Common myeloid progenitor, CD34-positive (primary cell): ENCODE measurements at regions not wholly inside any gene's neighbourhood (a gene's known extent, or its start where the extent isn't known, plus 50 kb on each side); places are given as distances from the start of the nearest gene placed in this dataset.

ENCODE experiments used
- CTCF ChIA-PET: fragments of 350-600 bp; sonication (Branson Sonifier 250); formaldehyde crosslinking; loops from one replicate; lab custom pipeline; 2021; ENCODE audit warnings: antibody characterized with exemption; lab: Charles Lee
- POLR2A ChIA-PET: fragments of 350-600 bp; sonication (Branson Sonifier 250); formaldehyde crosslinking; loops from one replicate; lab custom pipeline; 2021; ENCODE audit warnings: antibody characterized with exemption; lab: Charles Lee
- DNase-seq, 3 donors: peaks; one replicate each; pipeline versions ENCODE4 v3.0.0 to v3.0.0-alpha.2; 2013
- H3K27ac ChIP-seq, 2 experiments: 1 replicate in 1 of 2; 2 replicates in 1 of 2; pipeline ENCODE4 v1.7.0; 2013; ENCODE audit warnings: inconsistent platforms in 2 of 2, low read length in 2 of 2, mild to moderate bottlenecking in 2 of 2, low read depth in 1 of 2, moderate library complexity in 1 of 2; ENCODE audit not compliant: severe bottlenecking in 2 of 2, insufficient read depth in 1 of 2, poor library complexity in 1 of 2
- H3K27me3 ChIP-seq, 5 experiments: replicated peaks in 2 of 5; 1 replicate in 3 of 5; 2 replicates in 2 of 5; pipeline versions ENCODE4 v1.6.1 to v1.7.0; 2013; ENCODE audit warnings: low read length in 4 of 5, mild to moderate bottlenecking in 2 of 5, moderate library complexity in 2 of 5, inconsistent platforms in 1 of 5; ENCODE audit not compliant: insufficient read depth in 5 of 5, control insufficient read depth in 4 of 5
- H3K36me3 ChIP-seq, 4 experiments: 1 replicate in 2 of 4; 2 replicates in 2 of 4; pipeline versions ENCODE4 v1.6.1 to v1.7.0; 2013; ENCODE audit warnings: low read length in 3 of 4, control low read depth in 1 of 4, mild to moderate bottlenecking in 1 of 4; ENCODE audit not compliant: control insufficient read depth in 4 of 4, insufficient read depth in 4 of 4
- H3K4me1 ChIP-seq, 4 experiments: 1 replicate in 3 of 4; 2 replicates in 1 of 4; pipeline versions ENCODE4 v1.6.1 to v1.7.1; 2013; ENCODE audit warnings: low read length in 3 of 4, mild to moderate bottlenecking in 3 of 4, control low read depth in 1 of 4, inconsistent platforms in 1 of 4, moderate library complexity in 1 of 4; ENCODE audit not compliant: control insufficient read depth in 4 of 4, insufficient read depth in 4 of 4; ENCODE audit errors: control extremely low read depth in 1 of 4
- H3K4me3 ChIP-seq, 7 experiments: 1 replicate in 4 of 7; 2 replicates in 3 of 7; pipeline versions ENCODE4 v1.5.1 to v1.7.0; 2013; ENCODE audit warnings: mild to moderate bottlenecking in 7 of 7, low read length in 6 of 7, moderate library complexity in 6 of 7, inconsistent platforms in 2 of 7, low read depth in 2 of 7, control low read depth in 1 of 7; ENCODE audit not compliant: insufficient read depth in 4 of 7, control insufficient read depth in 1 of 7; ENCODE audit errors: extremely low read depth in 1 of 7
- H3K9me3 ChIP-seq, 5 experiments: 1 replicate in 4 of 5; 2 replicates in 1 of 5; pipeline versions ENCODE4 v1.6.1 to v1.7.1; 2013; ENCODE audit warnings: low read length in 4 of 5, mild to moderate bottlenecking in 2 of 5, inconsistent platforms in 1 of 5, low read depth in 1 of 5, moderate library complexity in 1 of 5; ENCODE audit not compliant: control insufficient read depth in 4 of 5, insufficient read depth in 2 of 5; ENCODE audit errors: control extremely low read depth in 1 of 5
- WGBS: methylation state at CpG from one replicate; pipeline ENCODE4 v1.1.5; 2013; ENCODE audit not compliant: insufficient coverage; 5-methylcytosine and 5-hydroxymethylcytosine counted together

DNA sequence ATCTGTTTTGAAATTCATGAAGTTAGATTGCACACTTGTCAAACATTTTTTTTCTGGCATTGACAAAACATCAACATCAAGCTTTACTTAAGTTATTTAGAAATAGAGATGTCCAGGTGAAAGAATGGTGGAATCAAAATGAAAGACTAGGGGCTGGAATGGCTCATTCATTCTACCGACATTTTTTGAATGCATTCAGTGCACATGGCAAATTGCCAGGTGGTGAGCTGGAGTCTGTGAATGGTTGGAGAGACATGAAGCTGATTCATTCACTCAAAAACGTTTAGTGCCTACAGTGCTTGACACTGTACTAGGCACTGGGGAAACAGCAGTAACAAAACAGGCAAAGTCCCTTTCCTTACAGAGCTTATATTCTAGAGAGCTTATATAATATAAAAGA is 292.4 kb downstream of the PPP1R2C start:
- Histone ChIP-seq H3K4me3 (no peak overlapping the region), H3K9me3 (no peaks in the 10 kb centered on the region), H3K4me1 (no peaks in the 10 kb centered on the region), H3K27me3 (peaks cover 0 to 3% (median 0%) of the 10 kb centered on the region in 5 experiments), H3K27ac (no peak overlapping the region), H3K36me3 (no peaks in the 10 kb centered on the region)
- POLR2A ChIA-PET = no interaction called here
- CTCF ChIA-PET = no interaction called here
- DNase-seq = no peak
- no CpG with 5 or more reads among the region's 2 CpGs for WGBS

DNA sequence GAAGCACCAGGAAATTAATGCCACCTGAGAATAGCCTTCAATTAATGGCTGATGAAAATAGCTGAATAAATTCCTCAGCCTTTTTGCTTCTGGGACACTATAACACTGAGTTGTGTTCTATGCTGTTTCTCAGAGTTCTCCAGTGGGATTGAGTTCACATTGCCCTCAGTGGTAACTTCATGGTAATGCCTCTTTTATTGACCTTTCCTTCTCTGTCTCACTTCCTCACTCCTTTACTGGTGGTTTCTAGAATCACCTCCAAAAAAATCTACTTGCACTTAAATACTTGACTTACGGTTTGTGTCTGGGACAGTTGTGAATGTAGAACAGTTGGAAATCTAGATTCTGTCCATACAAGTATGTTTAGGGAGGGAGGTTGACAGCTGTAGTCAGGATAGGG is 293.7 kb downstream of the PPP1R2C start:
- Histone ChIP-seq H3K4me1 (no peaks in the 10 kb centered on the region), H3K27me3 (peaks cover 0 to 3% (median 0%) of the 10 kb centered on the region in 5 experiments), H3K4me3 (no peak overlapping the region), H3K9me3 (no peaks in the 10 kb centered on the region), H3K36me3 (no peaks in the 10 kb centered on the region), H3K27ac (no peak overlapping the region)
- DNase-seq = no peak
- ChIA-PET POLR2A (no interaction called here), CTCF (no interaction called here)
- WGBS = no CpG with 5 or more reads among the region's 1 CpG

DNA sequence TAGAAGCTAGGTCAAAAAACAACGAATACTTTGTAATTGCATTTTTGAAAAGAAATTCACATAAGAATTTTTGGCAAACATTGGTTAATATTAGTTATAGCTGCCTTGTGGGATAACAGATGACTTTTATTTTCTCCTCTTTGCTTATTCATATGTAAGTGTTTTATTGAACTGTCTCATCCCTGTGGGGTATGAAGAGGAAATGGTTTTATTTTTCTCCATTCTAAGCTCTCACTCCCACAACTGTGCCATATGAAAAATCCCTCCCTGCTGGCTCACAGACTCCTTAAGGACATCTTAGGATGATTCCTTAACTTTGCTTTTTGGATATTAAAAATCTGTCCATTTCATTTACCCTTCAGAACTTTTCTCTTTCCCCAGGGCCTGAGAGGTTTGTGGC is 300.6 kb downstream of the PPP1R2C start:
- POLR2A ChIA-PET = no interaction called here
- CTCF ChIA-PET = no interaction called here
- no peaks in the 10 kb centered on the region for H3K9me3 ChIP-seq

DNA sequence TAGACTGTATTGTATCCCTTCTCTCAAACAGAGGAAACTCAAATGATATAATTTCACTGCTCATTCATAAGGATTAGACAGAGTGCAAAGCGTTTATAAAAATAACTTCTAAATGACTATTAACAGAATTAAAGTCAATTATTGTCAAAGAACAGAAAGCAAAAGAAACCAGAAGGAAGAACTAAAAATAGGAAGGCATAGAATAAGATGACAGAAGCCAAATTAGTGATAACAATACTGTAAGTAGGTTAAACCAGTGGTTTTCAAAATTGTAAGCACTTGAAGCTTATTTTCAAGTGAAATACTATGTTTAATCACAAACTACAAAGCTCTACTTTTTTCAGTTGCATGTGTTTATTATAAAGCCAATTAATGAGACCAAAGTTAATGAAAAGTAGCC is 305.2 kb downstream of the PPP1R2C start:
- ChIA-PET CTCF (no interaction called here), POLR2A (no interaction called here)
- no peak overlapping the region for H3K27ac ChIP-seq
- no peaks in the 10 kb centered on the region for H3K27me3 ChIP-seq
- no CpG with 5 or more reads among the region's 1 CpG for WGBS
- H3K9me3 ChIP-seq = no peaks in the 10 kb centered on the region
- no peak for DNase-seq
- H3K36me3 ChIP-seq = no peaks in the 10 kb centered on the region
- H3K4me3 ChIP-seq = no peak overlapping the region
- H3K4me1 ChIP-seq = no peaks in the 10 kb centered on the region

More for the DNA sequence above, 300.6 kb downstream of the PPP1R2C start:
- Histone ChIP-seq H3K4me1 (no peaks in the 10 kb centered on the region), H3K27ac (no peak overlapping the region), H3K36me3 (no peaks in the 10 kb centered on the region), H3K27me3 (peaks cover 0 to 3% (median 0%) of the 10 kb centered on the region in 5 experiments), H3K4me3 (no peak overlapping the region)
- no CpG with 5 or more reads among the region's 1 CpG for WGBS
- DNase-seq = no peak

DNA sequence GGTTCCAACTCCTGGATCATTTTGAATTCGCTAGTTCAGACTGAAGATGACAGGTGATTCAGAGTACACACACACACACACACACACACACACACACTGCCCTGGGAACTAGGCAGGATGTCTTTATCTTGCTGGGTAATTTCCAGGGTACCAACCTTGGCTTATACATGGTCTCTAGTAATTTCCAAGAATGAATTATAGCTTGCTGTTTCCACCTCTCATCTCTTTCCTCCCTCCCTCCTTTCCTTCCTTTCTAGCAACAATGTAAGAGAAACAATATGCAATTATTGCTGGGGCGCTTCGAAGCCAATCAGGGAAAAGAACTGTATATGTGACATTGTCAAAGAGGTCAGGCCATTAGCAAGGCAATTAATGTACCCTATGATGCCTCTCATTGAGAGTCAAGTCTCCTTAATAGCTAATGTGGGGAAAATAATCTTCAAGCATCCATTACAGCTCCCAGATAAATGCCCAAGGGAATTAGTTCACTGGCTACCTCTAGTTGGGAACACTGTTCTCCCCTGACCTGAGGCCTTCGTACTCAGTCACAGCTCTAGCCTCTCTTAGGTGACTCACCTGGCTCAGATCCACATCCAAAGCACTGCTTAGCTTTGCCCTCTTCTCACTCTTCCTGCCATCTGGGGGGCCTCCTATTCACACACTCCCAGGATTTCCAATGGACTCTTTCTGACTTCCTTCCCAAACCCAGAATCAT is 311.5 kb downstream of the PPP1R2C start:
- H3K27me3 ChIP-seq = no peaks in the 10 kb centered on the region
- no peaks in the 10 kb centered on the region for H3K4me1 ChIP-seq
- no peak overlapping the region for H3K4me3 ChIP-seq
- 91% methylated on average over 3 of the region's 4 CpGs for WGBS
- no peaks in the 10 kb centered on the region for H3K36me3 ChIP-seq
- no peak for DNase-seq
- ChIA-PET POLR2A (interaction anchor here (0.6 kb wide), 1 partner anchor 584 kb away, joined by 4 read pairs; no protein-coding TSS in a partner anchor), CTCF (no interaction called here)
- H3K27ac ChIP-seq = no peak overlapping the region
- H3K9me3 ChIP-seq = no peaks in the 10 kb centered on the region

DNA sequence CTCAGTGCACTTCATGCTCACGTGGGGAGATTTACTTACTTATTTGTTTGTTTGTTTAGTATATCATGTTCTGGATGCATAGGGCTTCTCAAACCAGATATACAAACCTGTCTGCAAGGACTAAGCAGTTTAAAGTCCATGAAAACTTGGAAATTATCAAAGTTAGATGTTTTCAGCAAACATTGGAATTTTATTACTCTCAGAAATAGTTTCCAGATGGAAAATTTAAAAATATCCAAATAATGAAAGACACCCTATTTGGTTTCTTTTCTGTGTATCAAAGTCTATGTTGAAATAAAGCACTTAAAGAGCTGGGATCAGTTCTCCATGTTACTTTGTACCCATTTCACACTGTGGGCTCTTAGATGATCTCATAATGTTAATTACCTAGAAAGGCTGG is 312.1 kb downstream of the PPP1R2C start:
- H3K36me3 ChIP-seq = no peaks in the 10 kb centered on the region

DNA sequence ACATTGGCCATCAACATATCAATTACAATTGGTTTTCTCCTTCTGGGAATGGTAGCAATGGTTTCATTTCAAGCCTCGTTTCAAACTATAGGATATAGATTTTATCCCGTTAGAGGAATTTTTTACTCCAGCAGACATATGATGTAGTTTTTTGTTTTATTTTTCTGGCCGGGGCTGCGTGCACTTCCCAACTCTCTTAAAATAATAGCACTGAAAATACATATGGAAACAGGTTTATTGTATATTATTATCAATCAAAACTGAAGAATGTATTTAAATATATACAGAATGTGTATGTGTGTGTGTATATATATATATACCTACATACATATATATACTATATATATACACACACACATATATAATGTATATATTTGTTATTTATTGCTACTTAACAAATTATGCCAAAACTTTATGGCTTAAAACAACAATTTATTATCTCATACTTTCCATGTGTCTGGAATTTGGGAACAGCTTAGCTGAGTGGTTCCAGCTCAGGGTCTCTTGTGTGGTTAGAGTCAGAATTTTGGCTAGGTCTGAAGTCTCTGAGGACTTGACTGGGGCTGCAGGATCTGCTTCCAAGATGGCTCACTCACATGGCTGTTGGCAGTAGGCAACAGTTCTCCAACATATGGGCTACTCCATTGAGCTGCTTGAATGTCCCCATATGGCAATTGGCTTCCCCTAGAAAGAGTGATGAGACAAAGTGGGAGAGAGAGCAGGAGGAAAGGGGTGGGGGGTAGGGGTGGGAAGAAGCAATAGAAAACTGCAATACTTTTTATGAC is 314.1 kb downstream of the PPP1R2C start:
- WGBS = no CpG with 5 or more reads among the region's 4 CpGs
- ChIA-PET CTCF (no interaction called here), POLR2A (no interaction called here)

More for the DNA sequence above, 312.1 kb downstream of the PPP1R2C start:
- Histone ChIP-seq H3K9me3 (no peaks in the 10 kb centered on the region), H3K27ac (no peak overlapping the region), H3K27me3 (no peaks in the 10 kb centered on the region), H3K4me3 (no peak overlapping the region), H3K4me1 (no peaks in the 10 kb centered on the region)
- CTCF ChIA-PET = no interaction called here
- DNase-seq = no peak
- WGBS = no CpG with 5 or more reads among the region's 1 CpG
- POLR2A ChIA-PET = no interaction called here

More for the DNA sequence above, 314.1 kb downstream of the PPP1R2C start:
- DNase-seq = no peak
- H3K4me3 ChIP-seq = no peak overlapping the region
- no peaks in the 10 kb centered on the region for H3K27me3 ChIP-seq
- no peaks in the 10 kb centered on the region for H3K4me1 ChIP-seq
- H3K27ac ChIP-seq = no peak overlapping the region
- H3K9me3 ChIP-seq = no peaks in the 10 kb centered on the region
- H3K36me3 ChIP-seq = no peaks in the 10 kb centered on the region
